Calu3 (cell line): ENCODE measurements at regions not wholly inside any gene's neighbourhood (a gene's known extent, or its start where the extent isn't known, plus 50 kb on each side); places are given as distances from the start of the nearest gene placed in this dataset.

Source experiments
- BruUV-seq: library from RNA; stranded (reverse); fragments of 400-500 nt; replicated peaks from 2 replicates; lab custom pipeline; 2021; lab: Mats Ljungman, UMichigan
- CTCF ChIA-PET: fragments of 300-600 bp; sonication (Branson Sonifier 250); formaldehyde crosslinking; loops from one replicate; lab custom pipeline; 2022; ENCODE audit warnings: antibody characterized with exemption; lab: Charles Lee
- DNase-seq: peaks from one replicate; pipeline ENCODE4 v3.0.0; 2022
- H3K27ac Mint-ChIP-seq: one replicate; pipeline ENCODE4 v1.8.0; 2022; ENCODE audit warnings: mixed read lengths; ENCODE audit not compliant: unreplicated experiment
- H3K27me3 Mint-ChIP-seq: one replicate; pipeline ENCODE4 v1.8.0; 2022; ENCODE audit warnings: mixed read lengths; ENCODE audit not compliant: unreplicated experiment
- H3K36me3 Mint-ChIP-seq: one replicate; pipeline ENCODE4 v1.8.0; 2022; ENCODE audit warnings: mild to moderate bottlenecking, moderate library complexity, mixed read lengths; ENCODE audit not compliant: insufficient read depth, unreplicated experiment
- H3K4me1 Mint-ChIP-seq: one replicate; pipeline ENCODE4 v1.8.0; 2022; ENCODE audit warnings: mild to moderate bottlenecking, low read depth, mixed read lengths; ENCODE audit not compliant: unreplicated experiment
- H3K4me3 Mint-ChIP-seq: one replicate; pipeline ENCODE4 v1.8.0; 2022; ENCODE audit warnings: mild to moderate bottlenecking, low read depth, moderate library complexity, mixed read lengths; ENCODE audit not compliant: unreplicated experiment
- H3K9me3 Mint-ChIP-seq: one replicate; pipeline ENCODE4 v1.8.0; 2022; ENCODE audit warnings: low read depth, mixed read lengths; ENCODE audit not compliant: unreplicated experiment
- CTCF ChIP-seq: fragments of 200-600 bp; IDR thresholded peaks from one replicate; pipeline ENCODE4 v1.8.0; 2022; ENCODE audit warnings: antibody characterized with exemption; ENCODE audit not compliant: unreplicated experiment
- intact Hi-C: fragments of 100-400 bp; cut with micrococcal nuclease; formaldehyde crosslinking; loops from one replicate; pipeline ENCODE4 v1.10.0; 2022; ENCODE audit not compliant: unreplicated experiment

DNA sequence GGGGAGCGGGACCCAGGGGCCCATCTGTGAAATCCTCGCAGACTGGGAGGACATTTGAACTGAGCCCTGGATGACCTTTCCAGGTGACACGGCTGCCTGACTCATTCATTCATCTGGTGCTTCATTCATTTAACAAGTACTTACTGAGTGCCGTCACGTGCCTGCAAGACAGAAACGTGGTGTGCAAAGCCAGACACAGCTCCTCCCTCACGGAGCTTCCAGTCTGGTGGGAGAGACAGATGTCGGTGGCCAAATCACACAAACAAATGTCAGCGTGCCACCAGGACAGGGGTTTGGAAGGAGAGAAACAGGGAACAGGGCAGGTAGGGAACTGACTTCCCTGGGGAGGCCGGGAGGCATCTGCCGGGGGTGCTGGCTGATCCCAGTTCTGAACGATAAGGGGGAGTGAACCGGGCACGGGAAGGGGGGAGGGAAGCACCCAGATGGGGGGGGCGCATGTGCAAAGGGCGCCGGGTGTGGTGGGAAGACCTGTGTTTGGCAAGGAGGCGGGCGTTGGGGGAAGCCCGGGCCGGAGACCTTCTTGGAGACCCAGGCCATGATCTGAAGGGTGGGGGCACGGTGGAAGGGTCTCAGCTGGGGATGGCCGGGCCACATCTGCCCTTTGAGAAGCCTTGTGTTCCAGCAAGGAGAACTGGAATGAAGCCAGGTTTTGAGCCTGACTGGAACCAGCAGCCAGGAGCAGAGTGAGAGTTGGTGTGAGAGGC is 93.6 kb upstream of the CIBAR2 start:
- Mint-ChIP-seq H3K4me3 (no peak overlapping the region), H3K4me1 (peaks cover 2% of the 10 kb centered on the region)
- DNase-seq, result no peak

DNA sequence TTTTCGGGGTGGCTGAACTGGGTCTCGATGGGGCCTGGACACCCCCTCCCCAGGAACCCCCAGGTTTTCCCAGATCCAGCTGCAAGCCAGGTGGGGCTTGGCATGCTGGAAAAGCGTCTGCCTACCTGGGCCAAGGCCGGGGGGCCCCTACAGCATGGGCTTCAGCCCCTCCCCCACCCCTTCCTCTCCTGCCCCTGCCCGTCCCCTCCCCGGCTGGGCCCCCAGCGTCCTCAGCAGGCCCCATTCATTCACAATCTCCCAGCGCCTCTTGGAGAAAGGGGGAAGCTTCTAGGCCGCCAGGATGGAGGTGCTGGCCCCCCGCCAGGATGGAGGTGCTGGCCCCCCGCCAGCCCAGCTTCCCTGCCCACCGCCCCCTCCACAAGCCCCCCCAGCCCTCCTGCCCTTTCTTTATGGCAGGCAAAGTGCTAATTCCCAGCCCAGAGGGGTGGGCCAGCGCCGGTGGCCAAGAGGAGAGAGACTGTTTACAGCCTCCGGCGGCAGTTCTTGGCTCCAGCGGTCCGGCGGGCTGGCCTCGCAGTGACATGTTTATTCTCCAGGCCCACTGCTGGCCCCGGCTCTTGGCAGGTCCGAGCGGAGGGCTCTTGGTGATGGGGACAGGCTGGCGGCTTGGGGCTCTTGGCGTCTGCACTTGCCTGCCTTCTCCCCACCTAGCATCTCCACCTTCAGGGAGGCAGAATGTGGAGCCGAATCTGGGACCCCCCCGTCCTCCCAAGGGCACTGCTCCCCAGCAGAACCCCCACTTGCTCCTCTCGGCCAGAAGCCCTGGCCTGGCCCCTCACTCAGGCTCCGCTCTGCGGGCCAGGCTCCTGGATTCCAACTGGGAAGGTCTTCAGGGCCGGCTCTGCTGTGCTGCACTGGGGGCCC is 94.4 kb upstream of the CIBAR2 start:
- Mint-ChIP-seq H3K9me3 (no peaks in the 10 kb centered on the region), H3K4me3 (no peak overlapping the region), H3K27me3 (peaks cover 90% of the 10 kb centered on the region), H3K4me1 (no peaks in the 10 kb centered on the region), H3K36me3 (no peaks in the 10 kb centered on the region), H3K27ac (no peak overlapping the region)
- CTCF ChIA-PET, result interaction anchor here (0.6 kb wide), 1 partner anchor 13 kb away, joined by 3 read pairs; no protein-coding TSS in a partner anchor
- BruUV-seq, result no TSS peak
- TF ChIP-seq CTCF, result no peak
- intact Hi-C loops, result no loop called here
- DNase-seq, result no peak

More for the DNA sequence above, 93.6 kb upstream of the CIBAR2 start:
- no peaks in the 10 kb centered on the region for H3K36me3 Mint-ChIP-seq
- intact Hi-C loops, result no loop called here
- H3K9me3 Mint-ChIP-seq, result no peaks in the 10 kb centered on the region
- TF ChIP-seq CTCF, result no peak
- no peak overlapping the region for H3K27ac Mint-ChIP-seq
- H3K27me3 Mint-ChIP-seq, result peaks cover 90% of the 10 kb centered on the region
- CTCF ChIA-PET, result no interaction called here
- BruUV-seq, result no TSS peak

DNA sequence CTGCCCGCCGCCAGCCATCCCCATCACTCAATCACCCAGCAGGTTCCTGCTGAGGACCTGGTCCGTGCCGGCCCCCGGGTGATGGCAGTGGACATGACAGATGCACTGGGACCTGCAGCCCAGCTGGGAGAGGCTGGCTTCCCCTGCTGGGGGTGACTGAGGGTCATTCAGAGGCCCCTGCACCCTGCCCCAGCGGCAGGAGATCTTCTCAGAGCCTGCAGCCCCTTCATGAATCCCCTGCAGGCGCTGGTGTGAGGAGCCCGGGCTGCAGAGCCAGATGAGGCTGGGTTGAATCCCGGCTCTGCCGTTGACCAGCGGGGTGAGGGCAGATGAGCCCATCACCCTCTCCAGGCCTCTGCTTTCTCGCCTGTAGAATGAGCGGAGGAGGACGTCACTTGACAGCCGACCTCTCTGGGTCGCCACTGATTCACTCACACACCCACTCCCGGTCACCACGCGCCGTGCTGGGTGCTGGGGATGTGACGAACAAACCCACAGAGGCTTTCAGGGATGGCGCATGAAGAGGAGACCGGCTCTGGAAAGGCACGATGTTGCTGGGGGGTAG is 95.2 kb upstream of the CIBAR2 start:
- CTCF ChIA-PET, result no interaction called here
- Mint-ChIP-seq H3K27me3 (peaks cover 92% of the 10 kb centered on the region), H3K36me3 (no peaks in the 10 kb centered on the region), H3K4me1 (no peaks in the 10 kb centered on the region), H3K9me3 (no peaks in the 10 kb centered on the region), H3K4me3 (no peak overlapping the region), H3K27ac (no peak overlapping the region)
- BruUV-seq, result no TSS peak
- DNase-seq, result no peak
- TF ChIP-seq CTCF, result no peak
- intact Hi-C loops, result no loop called here

DNA sequence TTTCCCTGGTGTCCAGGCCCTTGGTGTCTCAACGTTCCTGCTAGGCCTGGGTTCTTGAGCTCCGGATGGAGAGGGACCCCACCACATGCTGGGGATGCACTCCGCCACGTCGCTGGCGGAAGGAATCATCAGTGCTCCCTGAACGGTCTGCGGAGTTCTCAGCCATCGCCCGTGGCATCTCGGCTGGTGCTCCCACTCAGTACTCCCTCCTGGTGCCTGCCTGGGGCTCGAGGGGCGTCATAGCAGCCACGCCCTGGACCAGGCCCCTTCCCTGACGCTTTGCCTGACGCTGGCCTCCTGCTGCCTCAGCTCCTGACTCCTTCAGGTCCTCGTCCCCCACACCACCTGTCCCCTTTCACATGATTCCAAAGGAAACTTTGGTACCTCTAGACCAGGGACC is 95.9 kb upstream of the CIBAR2 start:
- no peaks in the 10 kb centered on the region for H3K9me3 Mint-ChIP-seq
- H3K4me1 Mint-ChIP-seq, result no peaks in the 10 kb centered on the region
- DNase-seq, result no peak
- H3K27me3 Mint-ChIP-seq, result peaks cover 98% of the 10 kb centered on the region
- TF ChIP-seq CTCF, result no peak
- no peak overlapping the region for H3K27ac Mint-ChIP-seq
- H3K36me3 Mint-ChIP-seq, result no peaks in the 10 kb centered on the region
- CTCF ChIA-PET, result interaction anchor here (0.7 kb wide), 1 partner anchor 49 kb away, joined by 4 read pairs; no protein-coding TSS in a partner anchor
- no peak overlapping the region for H3K4me3 Mint-ChIP-seq
- BruUV-seq, result no TSS peak
- intact Hi-C loops, result no loop called here
